MG63 (cell line): ENCODE measurements at regions not wholly inside any gene's neighbourhood (a gene's known extent, or its start where the extent isn't known, plus 50 kb on each side); places are given as distances from the start of the nearest gene placed in this dataset.
"Not testable (repeated sequence)": the region's sequence is repeated elsewhere in the genome, so short reads cannot be mapped to it uniquely, and the experiment has no call there.

Experiments used
- DNase-seq: peaks from one replicate; pipeline ENCODE4 v3.0.0-alpha.2; 2020
- H3K27me3 ChIP-seq: fragments of 250-450 bp; sonication (Bioruptor Pico); 2 replicates; pipeline ENCODE4 v1.5.1; 2020; ENCODE audit warnings: mild to moderate bottlenecking, moderate library complexity
- H3K36me3 ChIP-seq: fragments of 250-450 bp; sonication (Bioruptor Pico); 2 replicates; pipeline ENCODE4 v1.5.1; 2020; ENCODE audit warnings: mild to moderate bottlenecking, moderate library complexity
- H3K4me3 ChIP-seq: fragments of 250-450 bp; sonication (Bioruptor Pico); 2 replicates; pipeline ENCODE4 v1.5.1; 2020; ENCODE audit warnings: mild to moderate bottlenecking, moderate library complexity
- H3K9me3 ChIP-seq: fragments of 250-450 bp; sonication (Bioruptor Pico); 2 replicates; pipeline ENCODE4 v1.5.1; 2020; ENCODE audit warnings: mild to moderate bottlenecking, moderate library complexity

DNA sequence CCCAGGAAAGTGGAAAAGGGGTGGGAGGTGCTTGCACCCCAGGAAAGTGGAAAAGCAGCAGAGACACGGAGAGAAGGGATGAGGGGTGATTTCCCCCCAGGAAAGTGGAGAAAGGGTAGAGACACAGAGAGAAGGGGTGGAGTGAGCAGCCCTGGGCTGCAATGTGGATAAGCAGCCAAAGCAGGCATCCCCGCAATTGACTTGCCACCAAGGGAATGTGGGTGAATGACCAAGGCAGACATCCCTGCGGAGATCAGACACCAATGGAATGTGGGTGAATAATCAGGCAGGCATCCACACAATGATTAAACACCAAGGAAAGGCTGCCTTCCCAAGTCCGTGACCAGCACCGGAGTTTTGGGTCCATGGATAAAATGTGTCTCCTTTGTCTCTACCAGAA is 68.5 kb upstream of the SLC4A7 start:
- H3K27me3 ChIP-seq, H3K4me3 ChIP-seq: not testable (repeated sequence)
- peak; percentile 56 for DNase-seq

DNA sequence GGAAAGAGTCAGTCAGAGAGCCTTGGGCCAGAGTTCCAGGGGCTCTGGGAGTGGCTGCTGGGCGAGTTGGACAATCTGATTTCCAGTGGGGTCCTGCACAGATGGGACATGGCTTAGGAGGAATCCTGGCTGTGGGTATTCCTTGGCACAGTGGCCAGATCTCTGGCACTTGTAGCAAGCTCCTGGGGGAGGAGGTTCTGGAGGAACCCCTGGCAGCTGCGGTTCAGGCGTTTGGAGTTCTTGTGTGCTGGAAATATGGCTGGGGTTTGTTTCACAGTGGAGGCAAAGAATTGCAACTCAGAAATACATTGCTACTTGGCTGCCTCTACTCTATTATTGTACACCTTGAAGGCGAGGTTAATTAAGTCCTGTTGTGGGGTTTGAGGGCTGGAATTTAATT is 67.2 kb upstream of the SLC4A7 start:
- not testable (repeated sequence) for H3K27me3 ChIP-seq, H3K9me3 ChIP-seq, H3K4me3 ChIP-seq, H3K36me3 ChIP-seq, DNase-seq

More for the DNA sequence above, 68.5 kb upstream of the SLC4A7 start:
- H3K9me3 ChIP-seq, H3K36me3 ChIP-seq: not testable (repeated sequence)

DNA sequence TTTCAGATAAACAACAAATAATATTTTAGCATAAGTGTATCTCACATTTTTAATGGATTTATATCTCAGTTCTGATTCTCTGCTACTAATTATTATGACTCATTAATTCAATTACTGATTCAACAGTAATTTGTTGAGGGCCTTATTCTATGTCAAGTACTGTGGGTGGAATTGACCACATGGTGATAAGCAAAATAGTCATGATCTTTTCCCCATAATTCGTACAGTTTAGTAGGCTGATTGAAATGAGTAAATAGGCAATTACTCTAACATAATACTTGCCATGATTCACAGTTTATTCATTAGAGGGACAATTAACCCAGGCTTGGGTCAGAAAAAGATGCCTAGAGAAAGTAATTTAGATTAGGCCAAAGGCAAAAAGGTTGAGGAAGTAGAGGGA is 60.9 kb upstream of the SLC4A7 start:
- H3K9me3 ChIP-seq = no peaks in the 10 kb centered on the region
- DNase-seq = no peak
- H3K36me3 ChIP-seq = no peaks in the 10 kb centered on the region
- H3K27me3 ChIP-seq = no peaks in the 10 kb centered on the region
- no peak overlapping the region for H3K4me3 ChIP-seq

DNA sequence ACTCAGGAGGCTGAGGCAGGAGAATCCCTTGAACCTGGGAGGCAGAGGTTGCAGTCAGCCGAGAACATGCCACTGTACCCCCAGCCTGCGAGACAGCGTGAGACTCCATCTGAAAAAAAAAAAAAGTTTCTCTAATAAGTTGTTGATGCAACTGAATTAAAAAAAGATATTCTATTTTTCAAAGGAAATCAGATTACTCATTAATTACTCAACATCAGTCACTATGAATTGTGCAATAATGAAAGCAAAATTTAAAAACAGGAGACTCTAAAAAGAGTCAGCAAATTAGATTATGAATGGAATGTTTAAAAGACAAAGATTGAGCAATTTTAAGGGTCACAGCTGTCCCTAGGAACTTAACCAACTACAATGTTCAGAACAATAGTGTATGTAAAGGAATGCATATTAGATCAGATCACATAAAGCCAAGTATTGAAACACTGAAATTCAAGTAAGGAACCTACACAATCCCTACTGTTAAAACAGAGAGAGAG is 60.2 kb upstream of the SLC4A7 start:
- Histone ChIP-seq H3K27me3 (no peaks in the 10 kb centered on the region), H3K36me3 (no peaks in the 10 kb centered on the region), H3K9me3 (no peaks in the 10 kb centered on the region), H3K4me3 (no peak overlapping the region)
- DNase-seq = no peak

DNA sequence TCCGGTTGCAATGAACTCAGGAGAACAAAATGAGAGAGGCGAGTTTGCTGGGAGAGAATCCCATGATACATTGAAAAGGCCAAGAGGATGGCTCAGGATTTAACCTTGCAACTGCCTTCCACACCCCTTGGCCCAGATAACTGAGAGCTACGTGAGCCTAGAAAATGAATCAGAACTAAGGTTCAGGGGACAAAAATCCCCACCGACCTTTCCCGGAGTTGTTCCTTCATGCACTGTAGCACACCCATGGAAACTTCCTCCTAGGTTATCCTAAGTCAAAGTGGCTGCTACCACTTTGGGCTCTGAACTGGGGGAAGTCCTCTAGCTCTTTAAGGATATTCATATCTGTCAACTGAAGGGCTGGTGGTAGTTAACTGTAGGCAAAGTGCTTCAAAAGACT is 58.3 kb upstream of the SLC4A7 start:
- Histone ChIP-seq H3K36me3 (no peaks in the 10 kb centered on the region), H3K9me3 (no peaks in the 10 kb centered on the region), H3K4me3 (no peak overlapping the region), H3K27me3 (no peaks in the 10 kb centered on the region)
- DNase-seq = peak; percentile 18

DNA sequence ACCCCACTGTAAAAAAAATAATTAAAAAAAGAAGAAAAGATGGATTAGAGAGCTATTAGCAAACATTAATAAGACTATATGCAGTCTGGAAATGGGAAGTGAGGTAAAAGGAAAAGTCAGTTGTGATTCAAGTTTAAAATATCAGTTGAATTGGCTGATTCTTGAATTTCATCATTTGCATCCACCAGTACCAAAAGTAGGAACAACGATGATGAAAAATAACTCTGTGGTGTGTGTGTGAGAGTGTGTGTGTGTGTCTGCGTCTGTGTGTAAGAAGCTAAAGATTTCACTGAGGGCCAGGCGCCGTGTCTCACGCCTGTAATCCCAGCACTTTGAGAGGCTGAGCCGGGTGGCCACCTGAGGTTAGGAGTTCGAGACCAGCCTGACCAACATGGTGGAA is 56.0 kb upstream of the SLC4A7 start:
- no peak overlapping the region for H3K4me3 ChIP-seq
- no peaks in the 10 kb centered on the region for H3K27me3 ChIP-seq
- H3K36me3 ChIP-seq = no peaks in the 10 kb centered on the region
- no peaks in the 10 kb centered on the region for H3K9me3 ChIP-seq
- no peak for DNase-seq

DNA sequence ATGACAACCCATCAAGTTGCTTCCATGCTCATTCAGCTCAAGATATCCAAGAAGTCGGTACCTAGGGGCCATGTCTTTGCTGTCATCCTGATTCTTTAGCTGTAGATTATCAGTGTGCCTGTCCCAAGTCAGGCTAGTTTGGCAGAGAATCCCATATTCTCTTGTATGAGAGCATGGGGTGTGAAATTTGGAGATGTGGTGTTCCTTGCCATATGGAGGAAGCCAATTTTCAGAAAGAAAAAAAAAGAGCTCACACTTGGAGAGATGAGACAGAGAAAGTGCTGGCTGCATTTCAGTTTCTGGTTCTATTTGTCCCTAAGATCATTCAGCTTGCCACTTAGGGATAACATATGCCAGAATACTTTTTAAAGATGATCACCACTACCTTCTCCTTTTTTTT is 52.3 kb upstream of the SLC4A7 start:
- Histone ChIP-seq H3K9me3 (no peaks in the 10 kb centered on the region), H3K27me3 (no peaks in the 10 kb centered on the region), H3K36me3 (no peaks in the 10 kb centered on the region), H3K4me3 (no peak overlapping the region)
- no peak for DNase-seq

DNA sequence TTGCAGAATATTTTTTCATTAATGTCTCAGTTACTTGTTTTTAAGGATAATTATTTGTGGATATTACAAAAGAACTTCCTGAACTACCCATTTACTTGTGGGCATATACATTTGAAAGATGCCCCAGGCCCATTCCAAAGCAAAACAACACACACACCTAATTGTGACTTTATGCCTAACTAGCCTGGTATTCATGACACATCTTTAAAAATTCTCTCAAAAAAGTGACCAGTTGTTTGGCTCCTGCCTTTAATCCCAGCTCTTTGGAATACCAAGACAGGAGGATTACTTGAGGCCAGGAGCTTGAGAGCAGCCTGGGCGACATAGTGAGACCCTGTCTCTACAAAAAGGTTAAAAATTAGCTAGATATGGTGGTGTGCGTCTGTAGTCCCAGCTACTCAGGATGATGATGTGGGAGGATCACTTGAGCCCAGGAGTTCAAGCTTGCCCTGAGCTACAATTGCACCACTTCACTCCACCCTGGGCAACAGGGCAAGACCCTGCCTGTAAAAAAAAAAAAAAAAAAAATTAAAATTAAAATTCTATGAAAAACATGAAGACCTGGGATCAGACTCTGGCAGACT is 51.7 kb upstream of the SLC4A7 start:
- Histone ChIP-seq H3K27me3 (no peaks in the 10 kb centered on the region), H3K9me3 (no peaks in the 10 kb centered on the region), H3K36me3 (no peaks in the 10 kb centered on the region), H3K4me3 (no peak overlapping the region)
- peak; percentile 23 for DNase-seq

DNA sequence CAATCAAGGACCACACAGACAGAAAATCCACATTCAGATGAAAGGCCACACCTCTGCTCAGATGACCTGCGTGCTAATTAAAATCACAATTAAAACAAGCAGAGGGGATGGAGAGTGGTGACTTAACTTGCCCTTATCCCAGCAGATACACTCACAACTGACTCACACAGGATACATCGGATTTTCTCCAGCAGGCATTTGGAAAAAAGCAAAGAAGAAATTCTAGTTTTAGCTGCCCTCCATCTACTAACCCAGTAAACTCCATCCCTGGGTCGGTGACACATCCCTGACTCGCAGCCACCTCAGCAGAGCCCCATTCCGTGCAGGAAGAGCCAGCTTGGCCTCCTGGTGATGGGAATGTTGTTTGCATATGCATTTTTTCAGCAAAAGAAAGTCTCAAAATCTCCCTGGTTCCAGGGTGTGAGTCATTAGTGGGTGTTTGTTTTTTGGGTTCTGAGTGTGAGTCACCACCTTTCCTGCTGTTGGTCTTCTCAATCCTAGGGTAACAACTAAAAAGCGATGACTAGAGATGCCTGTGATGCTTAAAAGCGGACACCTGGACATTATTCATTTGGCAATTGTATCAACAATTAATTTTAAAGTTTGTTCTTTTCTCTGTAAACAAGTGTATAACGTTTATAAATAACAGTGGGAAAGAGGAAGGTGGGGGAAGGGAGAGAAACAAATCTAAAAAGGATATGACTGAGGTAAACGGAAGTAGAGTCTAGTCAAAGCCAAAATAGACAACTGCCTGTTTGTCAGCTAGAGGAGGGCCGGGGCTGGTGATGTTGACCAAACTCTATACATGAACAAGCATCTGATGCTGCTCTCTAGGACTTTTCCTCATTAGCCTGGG is 49.8 kb upstream of the SLC4A7 start:
- no peaks in the 10 kb centered on the region for H3K27me3 ChIP-seq
- H3K36me3 ChIP-seq = no peaks in the 10 kb centered on the region
- peak; percentile 96 for DNase-seq
- no peak overlapping the region for H3K4me3 ChIP-seq
- no peaks in the 10 kb centered on the region for H3K9me3 ChIP-seq
